Endothelial cell (in vitro differentiated cells): ENCODE measurements at regions not wholly inside any gene's neighbourhood (a gene's known extent, or its start where the extent isn't known, plus 50 kb on each side); places are given as distances from the start of the nearest gene placed in this dataset.

Experiments used
- DNase-seq: peaks from one replicate; pipeline ENCODE4 v3.0.0; 2021; ENCODE audit warnings: low spot score
- H3K27ac Mint-ChIP-seq: one replicate; pipeline ENCODE4 v1.8.0; 2021; ENCODE audit warnings: mixed read lengths, inconsistent platforms; ENCODE audit not compliant: unreplicated experiment
- H3K27me3 Mint-ChIP-seq: one replicate; pipeline ENCODE4 v1.8.0; 2021; ENCODE audit warnings: mild to moderate bottlenecking, moderate library complexity, mixed read lengths, inconsistent platforms; ENCODE audit not compliant: unreplicated experiment
- H3K36me3 Mint-ChIP-seq: one replicate; pipeline ENCODE4 v1.8.0; 2021; ENCODE audit warnings: mild to moderate bottlenecking, low read depth, mixed read lengths, inconsistent platforms; ENCODE audit not compliant: unreplicated experiment
- H3K4me1 Mint-ChIP-seq: one replicate; pipeline ENCODE4 v1.8.0; 2021; ENCODE audit warnings: mild to moderate bottlenecking, mixed read lengths, inconsistent platforms; ENCODE audit not compliant: unreplicated experiment
- H3K4me3 Mint-ChIP-seq: one replicate; pipeline ENCODE4 v1.8.0; 2021; ENCODE audit warnings: mild to moderate bottlenecking, mixed read lengths, inconsistent platforms; ENCODE audit not compliant: unreplicated experiment
- H3K9me3 Mint-ChIP-seq: one replicate; pipeline ENCODE4 v1.8.0; 2021; ENCODE audit warnings: mixed read lengths, inconsistent platforms; ENCODE audit not compliant: unreplicated experiment
- TF ChIP-seq, protein P1 (sequence below): fragments of 200-600 bp; sonication (generic); IDR thresholded peaks from one replicate; pipeline ENCODE4 v1.5.0; 2021; ENCODE audit warnings: antibody characterized with exemption; ENCODE audit not compliant: unreplicated experiment

DNA sequence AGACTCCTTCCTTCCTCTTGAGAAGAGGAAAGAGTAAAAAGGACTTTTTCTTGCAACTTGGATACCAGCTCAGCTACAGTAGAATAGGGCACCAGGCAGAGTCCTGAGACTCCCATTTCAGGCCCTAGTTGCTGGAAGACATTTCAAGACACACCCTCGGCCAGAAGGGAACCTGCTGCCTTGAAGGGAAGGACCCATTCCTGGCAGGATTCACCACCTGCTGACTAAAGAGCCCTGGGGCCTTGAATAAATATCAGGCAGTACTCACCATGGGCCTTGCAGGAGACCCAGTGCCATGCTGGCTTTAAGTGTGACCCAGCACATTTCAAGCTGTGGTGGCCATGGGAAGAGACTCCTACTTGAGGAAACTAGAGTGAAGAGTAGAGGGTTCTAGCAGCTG lies 317.6 kb downstream of the DKK2 start:
- no peak overlapping the region for H3K4me3 Mint-ChIP-seq

DNA sequence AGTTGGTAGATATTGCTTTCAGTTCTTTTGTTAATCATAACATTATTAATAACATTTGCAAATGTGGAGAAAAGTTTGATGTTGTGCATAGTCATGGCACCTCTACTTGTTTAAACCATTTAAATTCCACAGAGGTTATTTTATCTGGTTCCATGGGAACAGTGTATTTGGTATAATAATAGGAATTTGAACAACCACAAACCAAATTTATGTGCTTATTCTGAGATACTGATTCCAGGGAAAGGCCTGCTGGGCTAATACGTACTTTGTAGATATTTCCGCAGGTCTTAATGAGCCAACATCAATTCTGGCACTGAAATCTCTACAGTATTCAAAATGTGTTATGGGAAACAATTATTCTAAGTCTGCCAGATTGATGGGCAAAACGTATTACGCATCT lies 319.0 kb downstream of the DKK2 start:
- Mint-ChIP-seq H3K27me3 (no peaks in the 10 kb centered on the region), H3K4me3 (no peak overlapping the region), H3K4me1 (no peaks in the 10 kb centered on the region), H3K36me3 (no peaks in the 10 kb centered on the region), H3K9me3 (no peaks in the 10 kb centered on the region), H3K27ac (no peak overlapping the region)
- TF ChIP-seq, protein P1, sequence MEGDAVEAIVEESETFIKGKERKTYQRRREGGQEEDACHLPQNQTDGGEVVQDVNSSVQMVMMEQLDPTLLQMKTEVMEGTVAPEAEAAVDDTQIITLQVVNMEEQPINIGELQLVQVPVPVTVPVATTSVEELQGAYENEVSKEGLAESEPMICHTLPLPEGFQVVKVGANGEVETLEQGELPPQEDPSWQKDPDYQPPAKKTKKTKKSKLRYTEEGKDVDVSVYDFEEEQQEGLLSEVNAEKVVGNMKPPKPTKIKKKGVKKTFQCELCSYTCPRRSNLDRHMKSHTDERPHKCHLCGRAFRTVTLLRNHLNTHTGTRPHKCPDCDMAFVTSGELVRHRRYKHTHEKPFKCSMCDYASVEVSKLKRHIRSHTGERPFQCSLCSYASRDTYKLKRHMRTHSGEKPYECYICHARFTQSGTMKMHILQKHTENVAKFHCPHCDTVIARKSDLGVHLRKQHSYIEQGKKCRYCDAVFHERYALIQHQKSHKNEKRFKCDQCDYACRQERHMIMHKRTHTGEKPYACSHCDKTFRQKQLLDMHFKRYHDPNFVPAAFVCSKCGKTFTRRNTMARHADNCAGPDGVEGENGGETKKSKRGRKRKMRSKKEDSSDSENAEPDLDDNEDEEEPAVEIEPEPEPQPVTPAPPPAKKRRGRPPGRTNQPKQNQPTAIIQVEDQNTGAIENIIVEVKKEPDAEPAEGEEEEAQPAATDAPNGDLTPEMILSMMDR: no peak
- DNase-seq: no peak

More for the DNA sequence above, 317.6 kb downstream of the DKK2 start:
- H3K36me3 Mint-ChIP-seq: no peaks in the 10 kb centered on the region
- DNase-seq: no peak
- TF ChIP-seq, protein P1: no peak
- H3K27ac Mint-ChIP-seq: no peak overlapping the region
- H3K27me3 Mint-ChIP-seq: no peaks in the 10 kb centered on the region
- H3K9me3 Mint-ChIP-seq: no peaks in the 10 kb centered on the region
- H3K4me1 Mint-ChIP-seq: no peaks in the 10 kb centered on the region

DNA sequence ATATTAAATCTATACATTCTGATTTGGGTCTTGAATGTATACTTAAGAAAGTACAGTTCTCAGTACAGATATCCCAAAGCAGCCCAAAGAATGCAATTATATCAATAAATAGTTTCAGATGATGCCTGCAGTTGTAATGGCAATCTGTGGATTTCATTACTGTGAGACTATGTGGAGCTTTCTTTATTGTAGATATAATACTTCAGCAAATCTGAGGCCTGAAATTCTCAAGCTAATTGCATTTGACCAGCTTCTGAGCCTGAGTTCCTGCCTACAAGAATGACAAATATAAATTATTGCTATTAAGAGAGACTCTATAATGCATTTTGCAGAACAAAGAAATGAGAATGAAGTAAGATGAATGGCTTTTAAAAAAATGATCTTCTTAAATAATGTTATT lies 320.3 kb downstream of the DKK2 start:
- H3K4me1 Mint-ChIP-seq: no peaks in the 10 kb centered on the region
- H3K4me3 Mint-ChIP-seq: no peak overlapping the region
- H3K27ac Mint-ChIP-seq: no peak overlapping the region
- H3K27me3 Mint-ChIP-seq: no peaks in the 10 kb centered on the region
- no peak for DNase-seq
- H3K36me3 Mint-ChIP-seq: no peaks in the 10 kb centered on the region
- no peaks in the 10 kb centered on the region for H3K9me3 Mint-ChIP-seq
- TF ChIP-seq, protein P1: no peak

DNA sequence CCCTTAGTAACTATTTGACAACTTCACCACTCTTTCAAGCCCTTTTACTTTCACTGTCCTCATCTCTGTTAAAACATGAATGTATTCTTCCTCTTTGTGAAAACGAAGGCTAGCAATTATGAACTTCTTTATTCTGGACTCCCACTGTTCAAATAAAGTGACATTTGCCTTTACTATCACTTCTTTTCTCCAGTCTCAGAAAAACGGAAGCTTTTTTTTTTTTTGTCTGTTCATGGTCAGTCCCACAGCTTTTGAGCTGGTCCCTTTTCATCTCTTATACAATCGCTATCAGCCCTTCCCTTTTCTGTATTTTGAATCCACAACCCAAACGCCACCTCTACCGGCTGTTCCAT lies 327.7 kb downstream of the DKK2 start:
- TF ChIP-seq, protein P1: no peak
- H3K27me3 Mint-ChIP-seq: peaks cover 2% of the 10 kb centered on the region
- no peak overlapping the region for H3K4me3 Mint-ChIP-seq
- no peaks in the 10 kb centered on the region for H3K36me3 Mint-ChIP-seq
- H3K9me3 Mint-ChIP-seq: no peaks in the 10 kb centered on the region
- H3K27ac Mint-ChIP-seq: no peak overlapping the region
- DNase-seq: no peak
- H3K4me1 Mint-ChIP-seq: no peaks in the 10 kb centered on the region

DNA sequence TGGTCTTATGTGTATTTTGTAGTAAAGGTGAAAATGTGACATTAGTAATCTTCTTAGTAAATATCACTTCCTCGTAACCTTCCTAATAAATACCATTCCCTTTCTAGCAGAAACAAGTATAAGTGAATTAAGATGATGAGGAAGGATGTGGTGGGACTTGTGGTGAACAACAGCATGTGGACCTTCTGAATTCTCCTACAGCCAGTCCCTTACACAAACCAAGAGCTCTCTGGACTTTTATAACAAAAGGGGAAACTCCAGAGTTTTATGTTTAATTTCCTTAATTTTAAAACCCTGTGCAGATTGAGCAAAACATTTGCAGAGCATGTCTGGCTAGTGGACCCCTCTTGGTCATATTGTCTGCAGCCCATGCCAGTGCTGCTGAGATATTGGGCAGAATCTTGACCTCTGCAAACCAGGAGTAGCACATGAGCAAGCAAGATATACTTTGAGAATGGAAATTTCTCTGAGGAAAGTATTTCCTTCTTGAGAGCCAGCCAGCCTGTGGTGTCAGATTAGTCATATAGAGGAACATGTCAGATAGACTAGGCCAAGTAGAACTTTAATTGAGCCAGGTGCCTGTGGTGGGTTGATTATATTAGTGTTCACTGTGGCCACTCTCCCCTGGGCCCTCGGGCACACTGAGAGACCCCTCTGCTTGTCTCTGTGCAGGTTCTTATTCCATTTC lies 328.2 kb downstream of the DKK2 start:
- H3K27me3 Mint-ChIP-seq: peaks cover 4% of the 10 kb centered on the region
- H3K36me3 Mint-ChIP-seq: no peaks in the 10 kb centered on the region
- no peaks in the 10 kb centered on the region for H3K9me3 Mint-ChIP-seq
- no peak overlapping the region for H3K27ac Mint-ChIP-seq
- no peak for DNase-seq
- no peaks in the 10 kb centered on the region for H3K4me1 Mint-ChIP-seq
- H3K4me3 Mint-ChIP-seq: no peak overlapping the region
- TF ChIP-seq, protein P1: no peak
